HT-29 (cell line): ENCODE measurements at regions not wholly inside any gene's neighbourhood (a gene's known extent, or its start where the extent isn't known, plus 50 kb on each side); places are given as distances from the start of the nearest gene placed in this dataset.
A peak's percentile ranks its signal among the peaks of the same experiment; 100 is the strongest.

ENCODE experiments used
- DNase-seq: peaks from one replicate; pipeline ENCODE4 v3.0.0-alpha.2; 2015; ENCODE audit warnings: low spot score

- DNase-seq: no peak
Observed at GRCh38 chr11:70675697-70676374, 277.5 kb downstream of the CTTN start.

GRCh38 chr11:70677232-70677916 lies 279.0 kb downstream of the CTTN start:
- no peak for DNase-seq

DNA sequence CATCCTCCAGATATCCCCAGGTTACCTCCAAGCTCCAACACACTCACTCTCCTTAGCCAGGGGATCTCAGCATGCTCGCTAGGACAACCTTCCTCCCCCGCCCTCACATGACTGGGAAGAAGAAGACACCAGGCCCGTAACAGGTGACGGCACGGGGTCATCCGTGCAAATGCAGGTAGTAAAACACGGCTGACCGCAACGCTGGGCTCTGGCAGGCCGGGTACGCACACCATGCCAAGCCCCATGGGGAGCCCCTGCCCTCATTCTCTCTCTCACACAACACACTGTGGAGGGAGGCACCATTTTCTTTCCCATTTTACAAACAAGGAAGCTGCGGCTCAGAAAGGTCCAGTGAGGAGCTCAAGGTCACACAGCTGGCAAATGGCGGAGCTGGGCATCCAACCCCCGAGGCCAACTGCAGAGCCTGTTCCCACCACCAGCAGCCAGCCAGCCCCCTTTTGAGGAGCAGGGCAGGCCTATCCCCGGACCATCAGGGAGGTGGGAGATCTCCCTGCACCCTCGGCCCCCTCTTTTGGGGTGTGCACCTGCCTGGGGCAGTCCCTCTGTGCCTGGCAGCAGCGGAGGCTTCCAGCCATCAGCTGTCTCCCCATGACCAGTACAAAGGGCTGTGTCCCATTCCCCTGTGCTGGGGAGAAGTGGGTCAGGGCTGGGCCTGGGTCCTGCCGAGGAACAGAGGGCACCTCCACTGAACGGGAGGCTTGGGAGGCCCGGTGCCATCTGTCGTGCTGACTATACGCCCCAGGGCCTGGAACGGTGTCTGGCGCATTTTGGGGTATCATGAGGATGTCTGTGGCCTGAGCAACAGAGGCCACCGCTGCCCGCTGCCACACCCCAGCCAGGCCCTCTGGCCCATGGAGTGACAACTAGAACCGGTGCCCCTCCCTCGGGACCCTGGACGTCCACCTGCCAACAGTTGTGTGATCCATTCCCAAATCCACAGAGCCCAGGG lies 280.9 kb downstream of the CTTN start:
- DNase-seq: no peak

DNA sequence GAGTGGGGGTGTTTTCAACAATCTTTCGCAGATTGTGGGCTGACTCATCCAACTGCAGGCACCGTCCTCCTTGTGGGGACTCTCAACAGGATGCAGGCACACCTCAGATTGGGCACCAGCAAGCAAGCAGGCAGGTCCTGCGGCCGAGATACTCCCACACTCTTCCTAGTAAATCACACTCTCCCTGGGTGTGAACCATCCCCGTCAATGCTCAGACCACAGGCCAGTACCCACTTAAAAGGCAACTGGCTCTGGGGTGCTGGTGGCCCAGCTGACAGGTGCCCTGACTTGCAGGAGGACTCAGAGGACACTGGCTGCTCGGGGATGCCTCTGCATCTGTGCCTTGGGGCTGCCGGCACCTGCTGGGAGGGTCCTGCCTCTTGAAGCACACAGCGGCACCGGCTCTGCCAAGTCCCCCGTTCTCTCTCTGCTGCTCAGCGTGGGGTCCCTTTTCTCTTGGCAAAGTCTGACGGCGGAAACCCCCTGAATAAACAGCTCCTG lies 282.5 kb downstream of the CTTN start:
- DNase-seq: no peak

DNA sequence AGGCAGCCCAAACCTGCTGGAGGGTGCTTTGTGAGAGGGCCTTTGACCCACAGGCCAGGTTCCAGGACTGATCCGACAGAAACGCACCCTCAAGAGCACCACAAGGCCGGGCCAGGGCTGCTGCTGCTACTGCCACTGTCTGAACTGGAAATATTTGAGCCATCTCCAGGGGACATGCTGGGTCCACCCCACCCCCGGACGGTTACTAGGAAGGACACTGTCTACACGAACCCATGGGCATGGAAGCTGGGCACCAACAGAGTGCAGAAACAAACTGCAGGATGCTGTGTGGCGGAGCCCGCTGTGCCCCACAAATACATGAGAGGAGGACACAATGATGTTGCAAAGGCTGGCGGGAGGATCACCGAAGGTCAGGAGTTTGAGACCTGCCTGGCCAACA lies 283.7 kb downstream of the CTTN start:
- no peak for DNase-seq

GRCh38 chr11:70682760-70683159 lies 284.4 kb downstream of the CTTN start:
- DNase-seq: no peak

DNA sequence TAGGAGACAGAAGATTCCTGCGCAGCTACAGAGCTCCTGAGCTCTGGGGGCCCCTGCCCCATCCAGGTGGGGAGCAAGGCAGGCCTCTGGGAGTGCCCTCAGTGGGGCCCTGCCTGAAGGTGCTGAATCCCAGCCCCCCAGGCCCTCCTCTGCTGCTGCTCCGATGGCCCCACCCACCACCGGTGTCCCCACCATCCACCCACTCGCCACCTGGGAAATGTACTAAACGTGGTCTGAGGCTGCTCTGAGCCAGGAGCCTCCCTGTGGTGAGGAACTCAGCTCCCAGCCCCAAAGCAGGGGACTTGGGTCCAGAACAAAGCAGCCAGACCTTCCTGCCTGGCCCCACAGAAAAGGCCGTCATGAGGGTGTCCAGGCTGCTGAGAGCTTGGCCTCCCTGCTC lies 289.4 kb downstream of the CTTN start:
- DNase-seq: no peak

DNA sequence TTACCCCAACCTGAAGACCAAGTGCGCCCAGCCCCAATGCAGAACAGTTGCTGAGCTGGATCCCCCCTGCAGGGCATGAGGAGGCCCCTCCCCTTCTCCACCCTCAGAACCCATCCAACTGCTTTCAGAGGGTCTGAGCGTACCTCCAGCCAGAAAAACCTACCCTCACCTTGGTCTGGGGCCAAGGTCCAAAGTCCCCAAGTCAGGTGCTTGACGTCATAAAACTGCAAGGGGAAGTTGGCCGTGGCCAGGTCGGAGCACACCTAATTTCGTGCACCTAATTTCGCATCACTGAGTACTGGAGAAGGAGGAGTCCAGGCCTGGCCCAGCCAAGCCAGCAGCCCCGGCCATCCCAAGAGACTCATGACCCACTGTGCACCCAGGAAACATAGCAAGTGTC lies 289.8 kb downstream of the CTTN start:
- no peak for DNase-seq

GRCh38 chr11:70689764-70690163 lies 291.4 kb downstream of the CTTN start:
- DNase-seq: no peak

DNA sequence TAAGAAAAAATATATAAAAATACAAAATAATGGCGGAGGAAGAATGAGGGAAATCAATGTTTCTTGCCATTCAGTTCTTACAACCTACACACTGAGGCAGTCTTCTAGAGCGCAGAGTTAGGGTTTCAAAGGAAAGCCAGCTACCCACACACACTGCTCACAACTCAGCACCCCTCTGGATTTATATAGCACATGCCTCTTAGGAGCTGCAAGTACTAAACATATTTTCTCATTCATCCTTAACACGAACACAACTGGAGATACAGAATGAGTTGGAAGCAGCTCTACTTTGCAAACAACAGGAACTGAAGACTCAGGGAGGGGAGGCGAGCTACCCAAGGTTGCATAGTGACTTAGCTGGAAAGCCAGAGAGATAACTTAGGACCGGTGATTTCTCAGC lies 293.8 kb downstream of the CTTN start:
- no peak for DNase-seq

GRCh38 chr11:70694371-70694770 lies 296.0 kb downstream of the CTTN start:
- no peak for DNase-seq

- DNase-seq: no peak
Observed at GRCh38 chr11:70695086-70695960, 297.0 kb downstream of the CTTN start.

DNA sequence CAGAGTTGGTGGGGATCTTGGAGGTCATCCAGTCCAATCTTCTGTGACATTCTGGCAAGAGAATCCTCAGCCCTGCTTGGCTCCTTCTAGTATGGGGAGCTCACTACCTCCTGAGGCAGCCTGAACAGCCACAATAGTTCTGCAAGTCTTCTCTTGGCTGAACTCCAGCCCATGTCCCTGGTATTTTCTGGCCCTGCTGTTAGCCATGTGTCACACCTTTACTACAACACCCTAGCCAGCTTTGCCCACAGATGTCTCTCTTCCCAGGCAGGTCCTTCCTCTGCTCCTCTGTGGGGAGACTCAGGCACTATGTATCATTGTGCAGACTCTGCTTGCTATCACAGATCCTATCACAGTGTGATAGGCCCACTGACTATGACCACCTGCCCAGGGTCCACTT lies 297.7 kb downstream of the CTTN start:
- DNase-seq: no peak

GRCh38 chr11:70696564-70696963 lies 298.2 kb downstream of the CTTN start:
- no peak for DNase-seq

DNA sequence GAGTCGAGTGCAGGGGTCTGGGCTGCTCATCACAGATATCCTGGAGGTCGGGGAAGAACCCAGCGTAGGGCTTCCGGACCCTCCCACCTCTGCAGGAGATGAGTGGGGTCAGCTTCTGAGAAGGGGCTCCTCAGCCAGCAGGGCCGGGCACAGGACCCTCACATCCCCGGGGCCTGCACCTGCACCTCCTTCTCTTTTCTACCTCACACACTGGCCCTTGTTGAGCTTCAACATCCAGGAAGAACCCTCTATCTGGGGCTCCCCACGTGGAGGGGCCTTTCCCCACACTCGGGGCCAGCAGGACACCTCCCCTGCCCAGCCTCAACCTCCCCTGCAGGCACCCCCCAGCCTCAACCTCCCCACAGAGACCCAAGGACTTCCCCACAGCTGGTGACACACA lies 299.4 kb downstream of the CTTN start:
- no peak for DNase-seq

GRCh38 chr11:70698871-70699270 lies 300.5 kb downstream of the CTTN start:
- no peak for DNase-seq

DNA sequence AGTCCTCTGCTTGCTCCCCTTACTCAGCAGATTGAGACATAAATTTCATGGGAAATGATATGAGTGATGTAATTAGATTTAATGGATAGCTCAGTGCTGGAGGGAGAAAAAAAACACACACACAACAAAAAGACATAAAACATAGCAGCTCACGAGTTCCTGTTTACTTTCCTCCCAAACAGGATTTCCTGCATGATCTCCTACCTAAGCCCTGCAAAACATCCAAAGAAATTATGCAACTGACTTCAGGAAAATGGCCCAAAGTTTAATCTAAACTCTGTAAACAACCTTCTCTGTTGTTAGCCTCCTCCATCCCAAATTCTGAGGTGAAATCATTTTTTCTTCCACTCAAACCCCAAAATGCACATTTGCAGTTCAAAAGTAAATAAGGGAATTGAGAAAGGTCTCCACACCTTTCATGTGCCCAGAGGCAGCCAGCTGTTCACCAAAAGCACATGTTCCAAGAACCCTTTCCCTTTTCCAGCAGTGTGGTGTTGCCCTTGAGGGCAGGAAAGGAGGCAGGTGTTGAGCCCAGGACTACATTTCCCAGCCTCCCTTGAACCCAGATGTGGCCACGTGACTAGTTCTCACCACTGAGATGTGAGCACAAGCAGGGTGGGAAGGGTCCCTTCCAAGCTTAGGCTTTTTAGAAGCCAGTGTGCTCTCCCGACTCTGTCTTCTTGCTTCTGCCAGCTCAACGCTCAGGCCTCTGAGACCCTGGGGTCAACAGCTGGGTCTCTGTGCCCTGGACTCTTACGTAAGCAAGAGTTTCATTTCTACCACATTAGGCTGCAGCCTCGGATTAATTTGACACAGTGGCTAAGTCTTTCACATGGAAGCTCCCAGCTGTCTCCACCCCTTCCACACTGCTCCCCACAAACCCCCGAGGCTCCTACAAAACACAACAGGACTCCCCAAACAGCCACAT lies 301.2 kb downstream of the CTTN start:
- peak; percentile 5 for DNase-seq

- DNase-seq: no peak
Observed at GRCh38 chr11:70700453-70700852, 302.1 kb downstream of the CTTN start.

DNA sequence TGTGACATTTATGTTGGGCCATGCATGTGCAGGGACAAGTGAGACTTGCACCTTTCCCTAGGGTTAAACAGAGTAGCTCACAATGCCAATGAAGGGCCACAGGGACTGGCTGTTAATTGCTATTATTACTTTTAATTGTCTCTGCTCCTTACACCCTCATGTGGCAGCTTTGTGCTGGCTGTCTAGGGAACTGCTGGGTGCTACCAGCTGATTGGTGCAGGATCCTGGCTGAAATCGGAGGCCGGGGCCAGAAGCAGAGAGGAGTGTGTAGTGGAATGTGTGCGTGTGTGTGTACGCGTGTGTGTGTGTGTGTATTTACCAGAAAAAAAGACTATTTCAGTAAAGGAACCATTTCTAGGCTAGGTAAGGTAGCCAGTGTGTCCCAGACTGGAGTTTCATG lies 302.5 kb downstream of the CTTN start:
- no peak for DNase-seq

- no peak for DNase-seq
Observed at GRCh38 chr11:70702040-70702648, 303.8 kb downstream of the CTTN start.
